ENCODE measurements at regions not wholly inside any gene's neighbourhood (a gene's known extent, or its start where the extent isn't known, plus 50 kb on each side); places are given as distances from the start of the nearest gene placed in this dataset.

GRCh38 chr2:146952696-146953095, 892.1 kb upstream of the ACVR2A start:
- Histone ChIP-seq H3K27ac (ENCODE audit: insufficient read length, low read depth, low read length) (no peak overlapping the region), H2BK5ac (ENCODE audit: insufficient read length, low read length) (no peak overlapping the region), H2BK120ac (ENCODE audit: low read depth, low read length, poor library complexity, severe bottlenecking) (no peak overlapping the region), H3K79me2 (ENCODE audit: insufficient read depth, low read length) (no peaks in the 10 kb centered on the region), H3T11ph (ENCODE audit: low read length) (no peak overlapping the region), H3K56ac (ENCODE audit: insufficient read length, low read depth, low read length) (no peak overlapping the region), H4K8ac (replicated peaks; ENCODE audit: insufficient read length, low read depth, low read length) (no peak overlapping the region), H2AFZ (ENCODE audit: low read length) (no peak overlapping the region), H3K23ac (ENCODE audit: insufficient read length, low read depth, low read length) (no peak overlapping the region), H2AK5ac (ENCODE audit: insufficient read length, low read length) (no peak overlapping the region), H3K4me2 (ENCODE audit: insufficient read depth, insufficient read length, low read length) (no peak overlapping the region), H4K5ac (ENCODE audit: insufficient read length, low read depth, low read length) (no peak overlapping the region), H2BK15ac (ENCODE audit: low read depth, low read length) (no peak overlapping the region), H4K91ac (ENCODE audit: insufficient read length, low read depth, low read length) (no peak overlapping the region), H2BK12ac (ENCODE audit: insufficient read length, low read depth, low read length) (no peak overlapping the region), H3K18ac (ENCODE audit: insufficient read length, low read depth, low read length) (no peak overlapping the region), H3K9ac (ENCODE audit: extremely low read depth, insufficient read length, low read length) (no peak overlapping the region), H3K27me3 (ENCODE audit: insufficient read depth, low read length) (no peaks in the 10 kb centered on the region), H3K9me3 (ENCODE audit: control insufficient read depth, low read depth, low read length) (no peaks in the 10 kb centered on the region), H4K20me1 (ENCODE audit: control insufficient read depth, insufficient read depth, insufficient read length) (no peaks in the 10 kb centered on the region), H3K14ac (ENCODE audit: insufficient read depth, low read length) (no peak overlapping the region), H3K4ac (ENCODE audit: low read depth, low read length) (no peak overlapping the region), H3K79me1 (ENCODE audit: insufficient read depth, low read depth, low read length, poor library complexity, severe bottlenecking) (no peaks in the 10 kb centered on the region), H2BK20ac (ENCODE audit: low read depth, low read length, poor library complexity, severe bottlenecking) (no peak overlapping the region), H3K23me2 (ENCODE audit: insufficient read length, low read depth, low read length, poor library complexity, severe bottlenecking) (no peaks in the 10 kb centered on the region), H3K4me1 (ENCODE audit: insufficient read depth, low read length) (no peaks in the 10 kb centered on the region)
- DNase-seq, result no peak
- WGBS (ENCODE audit: extremely low coverage, insufficient read length, low lambda C conversion rate), result no CpG with 5 or more reads among the region's 3 CpGs
- H3K4me1 Mint-ChIP-seq, result no peaks in the 10 kb centered on the region
- H3K9me3 Mint-ChIP-seq, result no peaks in the 10 kb centered on the region
- no peaks in the 10 kb centered on the region for H3K27me3 Mint-ChIP-seq (ENCODE audit: low read depth)
- no peaks in the 10 kb centered on the region; a peak in 1 of 7 replicates for H3K36me3 Mint-ChIP-seq (ENCODE audit: insufficient read depth in 1 of 3, low read depth in 3 of 3)
- TF ChIP-seq CTCF (conservative IDR thresholded peaks at IDR 0.05), result no peak
- no peak overlapping the region for H3K4me3 Mint-ChIP-seq
- H3K27ac Mint-ChIP-seq, result no peak overlapping the region
